DND-41 (cell line): ENCODE measurements at regions not wholly inside any gene's neighbourhood (a gene's known extent, or its start where the extent isn't known, plus 50 kb on each side); places are given as distances from the start of the nearest gene placed in this dataset.

Experiments
- EZH2 ChIP-seq: IDR thresholded peaks from 3 replicates; pipeline ENCODE4 v1.6.1; 2012; ENCODE audit warnings: borderline replicate concordance, low read depth, mild to moderate bottlenecking, moderate library complexity, low read length, inconsistent platforms; ENCODE audit not compliant: severe bottlenecking
- TF ChIP-seq, protein P1 (sequence below): IDR thresholded peaks from 2 replicates; pipeline ENCODE4 v1.5.1; 2012; ENCODE audit warnings: borderline replicate concordance, low read length, moderate library complexity, mild to moderate bottlenecking; ENCODE audit not compliant: poor library complexity, severe bottlenecking; ENCODE audit errors: extremely low read depth

DNA sequence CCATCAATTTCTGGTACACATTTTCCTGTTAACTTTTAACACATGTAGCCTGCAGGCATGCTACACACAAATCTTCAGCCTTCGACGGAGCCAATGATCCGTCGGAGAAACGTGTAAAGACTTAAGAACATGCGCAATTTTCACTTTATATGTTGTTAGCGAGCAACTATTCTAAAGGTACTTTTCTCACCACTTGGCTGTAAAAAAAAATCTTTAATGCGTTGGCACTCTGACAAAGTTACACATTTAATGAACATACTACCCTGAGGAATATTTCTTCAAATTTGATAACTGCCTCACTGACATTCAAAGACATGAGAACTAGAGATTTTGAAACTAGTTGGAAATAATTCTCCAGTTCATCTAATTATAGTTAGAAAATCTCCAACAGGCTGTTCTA is 507.5 kb upstream of the SALL1 start:
- TF ChIP-seq, protein P1, sequence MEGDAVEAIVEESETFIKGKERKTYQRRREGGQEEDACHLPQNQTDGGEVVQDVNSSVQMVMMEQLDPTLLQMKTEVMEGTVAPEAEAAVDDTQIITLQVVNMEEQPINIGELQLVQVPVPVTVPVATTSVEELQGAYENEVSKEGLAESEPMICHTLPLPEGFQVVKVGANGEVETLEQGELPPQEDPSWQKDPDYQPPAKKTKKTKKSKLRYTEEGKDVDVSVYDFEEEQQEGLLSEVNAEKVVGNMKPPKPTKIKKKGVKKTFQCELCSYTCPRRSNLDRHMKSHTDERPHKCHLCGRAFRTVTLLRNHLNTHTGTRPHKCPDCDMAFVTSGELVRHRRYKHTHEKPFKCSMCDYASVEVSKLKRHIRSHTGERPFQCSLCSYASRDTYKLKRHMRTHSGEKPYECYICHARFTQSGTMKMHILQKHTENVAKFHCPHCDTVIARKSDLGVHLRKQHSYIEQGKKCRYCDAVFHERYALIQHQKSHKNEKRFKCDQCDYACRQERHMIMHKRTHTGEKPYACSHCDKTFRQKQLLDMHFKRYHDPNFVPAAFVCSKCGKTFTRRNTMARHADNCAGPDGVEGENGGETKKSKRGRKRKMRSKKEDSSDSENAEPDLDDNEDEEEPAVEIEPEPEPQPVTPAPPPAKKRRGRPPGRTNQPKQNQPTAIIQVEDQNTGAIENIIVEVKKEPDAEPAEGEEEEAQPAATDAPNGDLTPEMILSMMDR, result no peak
- no peak for TF ChIP-seq EZH2
